GM18505 (cell line): ENCODE measurements at regions not wholly inside any gene's neighbourhood (a gene's known extent, or its start where the extent isn't known, plus 50 kb on each side); places are given as distances from the start of the nearest gene placed in this dataset.

ENCODE experiments used
- ATAC-seq: cut with Tn5 transposase; IDR thresholded peaks from one replicate; pipeline ENCODE4 v1.9.1; 2021; ENCODE audit not compliant: unreplicated experiment
- POLR2A ChIP-seq: IDR thresholded peaks from 4 replicates; pipeline ENCODE4 v1.6.1; 2011; ENCODE audit warnings: borderline replicate concordance; ENCODE audit not compliant: insufficient read depth, insufficient read length; ENCODE audit errors: extremely low read depth

DNA sequence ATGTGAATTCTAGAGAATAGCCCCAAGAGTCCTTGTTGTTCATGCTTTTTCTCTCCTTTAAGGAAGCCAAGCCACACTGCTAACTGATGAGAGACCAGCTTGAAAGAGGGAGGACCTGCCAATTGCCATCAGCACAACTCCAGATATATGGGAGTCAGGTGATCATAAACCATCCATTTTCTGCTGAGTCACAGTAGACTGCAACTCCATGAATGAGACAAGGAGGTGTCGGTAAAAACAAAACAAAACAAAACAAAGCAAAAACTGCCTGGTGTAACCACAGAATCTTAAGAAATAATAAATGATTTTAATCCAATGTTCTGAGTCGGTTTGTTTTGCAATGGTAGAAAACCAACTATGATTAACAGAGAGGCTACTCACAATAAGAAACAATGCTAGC lies 837.3 kb downstream of the PCDH7 start:
- no peak for TF ChIP-seq POLR2A
- no peak for ATAC-seq

DNA sequence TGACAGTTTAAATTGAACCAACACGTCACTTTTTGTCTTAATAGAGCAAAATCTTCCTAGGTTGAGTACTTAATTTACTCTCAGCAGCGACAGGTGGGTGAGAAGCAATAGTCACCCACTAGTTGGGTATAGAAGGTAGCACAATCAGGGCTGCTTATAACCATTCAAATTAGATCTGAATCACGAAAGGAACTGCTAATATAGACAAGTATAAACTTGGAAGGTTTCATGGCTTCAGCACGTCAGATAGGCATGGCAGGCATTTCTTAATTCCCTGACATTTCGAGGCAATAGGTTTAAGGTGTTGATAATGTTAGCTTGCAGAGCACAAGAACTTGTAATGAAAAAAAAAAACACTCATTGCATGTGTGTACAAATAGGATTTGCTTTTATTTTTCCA lies 853.4 kb downstream of the PCDH7 start:
- ATAC-seq, result no peak

DNA sequence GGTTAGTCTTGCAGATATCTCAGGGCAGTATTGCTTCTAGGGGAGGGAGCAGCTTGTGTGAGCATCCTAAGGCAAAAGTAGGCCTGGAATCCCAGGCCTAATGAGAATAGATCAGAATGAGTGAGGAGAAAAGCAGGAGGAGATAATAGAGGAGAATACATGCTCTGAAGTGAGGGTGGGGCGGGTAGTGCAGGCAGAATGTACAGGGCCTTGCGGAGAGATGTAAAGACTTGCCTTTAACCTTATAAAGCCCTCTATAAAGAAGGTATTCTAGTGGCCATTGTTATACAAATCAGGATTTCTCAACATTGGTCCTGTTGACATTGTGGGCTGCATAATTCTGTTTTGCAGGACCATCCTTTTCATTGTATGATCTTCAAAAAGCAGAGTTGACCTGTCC lies 855.3 kb downstream of the PCDH7 start:
- ATAC-seq, result no peak
- no peak for TF ChIP-seq POLR2A

More for the DNA sequence above, 853.4 kb downstream of the PCDH7 start:
- no peak for TF ChIP-seq POLR2A

DNA sequence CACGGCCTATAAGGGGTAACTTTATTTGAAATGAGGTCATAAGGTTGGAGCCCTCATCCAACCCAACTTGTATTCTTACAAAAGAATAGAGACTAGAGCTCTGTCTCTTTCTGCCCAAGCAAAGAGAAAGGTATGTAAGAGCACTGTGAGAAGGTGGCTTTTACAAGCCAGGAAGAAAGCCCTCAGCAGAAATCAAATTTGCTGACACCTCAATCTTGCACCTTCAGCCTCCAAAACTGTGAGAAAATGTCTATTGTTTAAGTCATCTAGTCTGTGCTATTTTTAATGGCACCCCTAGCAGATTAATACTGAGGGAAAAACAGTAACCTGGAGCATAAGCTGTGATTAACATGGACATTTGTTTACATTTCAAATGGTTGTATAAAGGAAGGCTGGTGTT lies 860.7 kb downstream of the PCDH7 start:
- no peak for TF ChIP-seq POLR2A
- ATAC-seq, result no peak

DNA sequence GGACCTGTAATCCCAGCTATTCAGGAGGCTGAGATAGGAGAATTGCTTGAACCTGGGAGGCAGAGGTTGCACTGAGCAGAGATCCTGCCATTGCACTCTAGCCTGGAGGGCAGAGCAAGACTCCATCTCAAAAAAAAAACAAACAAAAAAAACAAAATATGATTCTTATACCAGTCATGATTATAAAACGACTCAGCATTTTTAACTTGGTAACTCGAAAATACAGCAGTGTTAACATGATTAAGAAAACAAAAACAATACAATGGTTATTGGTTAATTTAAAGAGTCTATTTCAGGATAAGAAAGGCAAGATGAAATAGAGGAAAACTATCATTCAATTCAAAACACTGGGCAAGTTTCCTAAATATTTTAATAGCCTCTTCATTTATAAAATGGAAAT lies 865.3 kb downstream of the PCDH7 start:
- TF ChIP-seq POLR2A, result no peak
- ATAC-seq, result no peak

DNA sequence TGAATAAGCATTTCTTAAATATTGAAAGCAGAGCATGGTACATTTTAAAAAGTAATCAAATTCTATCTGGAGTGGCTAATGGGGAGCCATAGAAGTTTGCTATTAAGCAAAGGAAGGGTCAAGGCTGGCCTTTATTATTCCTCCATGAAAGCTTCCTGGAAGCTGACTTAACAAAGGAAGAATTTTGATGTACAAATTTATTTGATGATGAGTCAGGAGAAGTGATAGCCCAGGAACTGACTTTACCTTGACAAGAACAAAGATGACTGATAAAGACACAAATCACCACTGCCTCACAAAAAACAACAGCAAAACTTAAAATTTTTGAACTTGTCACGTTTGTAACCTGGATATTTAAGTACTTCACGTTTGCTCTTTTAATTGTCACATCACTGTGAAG lies 872.1 kb downstream of the PCDH7 start:
- no peak for TF ChIP-seq POLR2A
- no peak for ATAC-seq

DNA sequence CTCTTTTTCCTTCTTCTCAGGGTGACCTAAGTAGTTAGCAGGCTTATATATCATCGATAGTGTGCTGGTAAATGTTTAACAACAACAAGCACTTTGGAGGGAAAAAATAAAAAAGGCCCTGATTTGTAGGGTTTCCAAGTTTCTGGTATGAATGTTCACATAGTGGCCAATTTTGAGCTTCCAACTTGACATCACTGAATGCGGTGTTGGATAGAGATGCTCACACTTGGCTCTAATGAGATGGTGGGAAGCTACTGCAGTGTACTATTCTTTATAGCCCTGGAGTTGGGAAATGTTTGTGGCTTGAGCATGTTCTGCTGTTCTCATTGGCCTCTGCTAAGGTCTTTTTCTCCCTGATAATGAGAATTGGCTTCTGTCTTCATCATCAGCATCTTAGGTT lies 875.3 kb downstream of the PCDH7 start:
- no peak for ATAC-seq
- TF ChIP-seq POLR2A, result no peak

DNA sequence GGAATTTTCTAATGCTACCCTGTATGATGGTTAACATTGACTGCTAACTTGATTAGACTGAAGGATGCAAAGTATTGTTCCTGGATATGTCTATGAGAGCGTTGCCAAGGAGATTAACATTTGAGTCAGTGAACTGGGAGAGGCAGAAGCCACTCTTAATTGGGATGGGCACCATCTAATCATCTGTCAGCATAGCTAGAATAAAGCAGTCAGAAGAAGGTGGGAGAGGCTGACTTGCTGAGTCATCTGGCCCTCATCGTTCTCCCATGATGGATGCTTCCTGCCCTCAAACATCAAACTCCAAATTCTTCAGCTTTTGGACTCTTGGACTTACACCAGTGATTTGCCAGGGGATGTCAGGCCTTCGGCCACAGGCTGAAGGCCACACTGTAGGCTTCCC lies 878.5 kb downstream of the PCDH7 start:
- no peak for ATAC-seq
- no peak for TF ChIP-seq POLR2A

DNA sequence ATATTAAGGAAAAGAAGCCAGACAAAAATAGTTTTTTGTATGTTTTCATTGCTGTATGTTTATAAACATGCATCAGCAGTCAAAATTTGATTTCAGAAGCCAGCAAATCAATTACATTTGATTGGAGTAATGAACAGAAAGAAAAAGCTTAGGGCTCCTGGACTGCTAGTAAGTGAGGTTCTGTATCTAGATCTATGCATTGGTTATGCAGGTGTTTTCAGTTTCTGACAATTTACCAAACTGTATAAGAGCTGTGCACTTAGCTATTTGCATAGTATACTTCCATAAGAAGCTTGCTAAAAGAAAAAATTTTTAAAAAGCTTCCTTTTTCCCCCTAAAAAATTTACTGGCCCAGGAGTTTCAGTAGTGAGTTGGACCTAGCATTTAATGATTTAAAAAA lies 881.6 kb downstream of the PCDH7 start:
- no peak for ATAC-seq
- TF ChIP-seq POLR2A, result no peak

DNA sequence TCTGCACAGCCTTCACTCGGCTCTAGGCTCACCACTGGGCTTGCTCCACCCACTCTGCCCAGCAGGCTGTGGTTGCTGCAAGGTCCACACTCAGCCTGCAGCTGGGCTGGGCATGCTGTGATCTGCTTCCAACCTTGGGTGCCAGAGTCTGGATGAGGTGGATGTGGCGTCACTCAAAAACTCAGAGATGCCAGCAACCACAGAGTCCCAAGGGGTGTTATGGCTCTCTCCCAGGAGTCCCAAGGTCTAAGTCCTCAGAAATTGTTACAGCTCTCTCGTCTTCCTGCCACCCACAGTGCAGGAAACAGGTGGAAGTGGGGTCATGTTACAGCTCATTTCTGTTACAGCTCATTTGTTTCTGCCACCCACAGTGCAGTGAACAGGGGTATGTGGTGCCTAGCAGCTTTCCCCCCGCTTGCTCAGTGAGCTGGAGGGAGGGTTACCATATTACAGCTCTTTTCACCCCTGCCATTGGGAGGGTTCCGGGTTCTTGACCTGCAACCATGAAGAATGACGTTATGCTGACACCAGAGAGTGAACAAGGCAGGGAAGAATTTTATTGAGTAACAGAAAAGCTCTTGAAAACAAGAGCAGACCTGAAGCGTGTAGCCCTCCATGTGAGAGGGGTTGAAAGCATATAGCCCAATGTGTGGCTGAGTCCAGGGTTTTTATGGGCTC lies 893.9 kb downstream of the PCDH7 start:
- no peak for ATAC-seq
- TF ChIP-seq POLR2A, result no peak

DNA sequence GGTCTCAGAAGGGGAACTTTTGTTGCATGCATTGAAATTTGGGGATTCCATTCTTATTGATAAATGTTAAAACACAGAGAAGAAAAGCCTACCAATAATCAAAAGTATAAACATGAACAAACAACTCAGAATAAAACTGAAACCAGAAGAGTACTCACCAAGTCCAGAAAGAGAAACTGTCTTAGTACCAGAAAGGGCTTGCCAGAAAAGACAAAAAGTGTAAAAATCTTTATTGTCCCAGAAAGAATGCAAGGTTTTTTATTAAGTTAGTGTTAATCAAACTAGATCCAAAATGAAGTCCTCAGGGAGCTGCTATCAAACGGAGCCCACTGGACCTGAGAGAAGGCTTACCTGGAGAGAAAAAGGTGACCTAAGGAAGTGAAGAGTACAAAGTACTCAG lies 897.5 kb downstream of the PCDH7 start:
- no peak for TF ChIP-seq POLR2A
- no peak for ATAC-seq

DNA sequence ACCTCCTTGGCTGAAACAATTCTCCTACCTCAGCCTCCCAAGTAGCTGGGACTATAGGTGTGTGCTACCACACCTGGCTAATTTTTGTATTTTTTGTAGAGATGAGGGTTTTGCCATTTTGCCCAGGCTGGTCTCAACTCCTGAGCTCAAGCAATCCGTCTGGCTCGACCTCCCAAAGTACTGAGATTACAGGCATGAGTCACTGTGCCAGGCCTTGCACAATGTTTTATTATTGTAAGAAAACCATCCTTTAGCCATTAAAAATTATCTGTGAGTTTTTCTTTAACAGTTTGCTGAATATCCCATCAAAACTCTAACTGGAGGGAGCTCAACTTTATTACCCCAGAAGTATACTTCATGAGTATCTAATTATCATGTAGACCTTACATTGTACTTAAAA lies 900.3 kb downstream of the PCDH7 start:
- no peak for ATAC-seq
- no peak for TF ChIP-seq POLR2A

DNA sequence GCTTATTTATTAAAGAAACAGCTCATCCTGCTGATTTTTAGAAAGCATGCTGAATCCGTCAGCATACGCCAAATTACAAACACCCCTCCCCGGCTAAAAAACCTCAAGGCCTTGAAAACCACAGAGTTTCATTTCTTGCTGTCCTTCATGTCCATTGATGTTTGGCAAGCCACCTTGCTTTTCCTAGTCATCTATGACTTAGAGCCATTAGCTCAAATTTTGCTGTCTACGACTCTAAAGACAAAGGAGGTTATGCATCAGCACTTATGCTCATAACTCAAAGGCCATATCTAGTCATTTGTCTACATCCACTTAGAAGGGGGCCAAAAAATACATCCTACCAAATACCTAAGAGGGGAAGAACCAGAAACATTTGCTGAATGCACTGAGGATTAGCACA lies 925.1 kb downstream of the PCDH7 start:
- no peak for TF ChIP-seq POLR2A
- ATAC-seq, result no peak

DNA sequence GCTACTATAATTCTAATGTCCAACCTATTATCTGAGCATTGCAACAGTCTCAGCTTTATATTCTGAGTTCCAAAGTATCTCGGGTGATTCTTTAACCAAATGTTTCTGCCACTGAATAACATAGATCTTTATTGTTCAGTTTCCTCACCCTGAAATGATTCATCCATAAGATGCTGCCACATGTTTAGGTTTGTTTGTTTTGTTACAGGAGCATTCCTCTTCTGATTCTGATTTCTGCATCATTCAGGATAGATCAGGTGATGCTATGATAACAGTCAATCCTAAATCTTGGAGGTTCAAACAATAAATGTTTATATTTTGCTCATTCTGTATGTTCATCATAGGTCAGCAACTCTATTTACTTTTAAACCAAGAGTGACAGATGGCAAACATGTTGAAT lies 927.6 kb downstream of the PCDH7 start:
- no peak for ATAC-seq
- TF ChIP-seq POLR2A, result no peak

DNA sequence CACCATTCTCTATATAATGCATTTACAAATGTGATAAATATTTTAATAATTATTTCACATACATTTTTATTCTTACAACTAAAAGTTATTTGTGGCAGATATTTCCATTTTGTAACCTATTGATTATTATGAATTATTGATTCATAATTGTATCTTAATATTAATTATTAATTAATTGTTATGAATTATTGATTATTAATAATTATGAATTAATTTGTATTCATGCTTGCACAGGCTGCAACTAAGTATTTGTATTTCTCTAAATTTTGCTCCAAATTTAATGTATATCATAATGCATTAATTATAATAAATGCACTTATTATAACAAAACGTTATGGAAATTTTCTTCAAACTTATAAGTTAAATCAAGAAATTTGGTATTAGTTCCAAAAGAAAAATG lies 929.7 kb downstream of the PCDH7 start:
- TF ChIP-seq POLR2A, result no peak
- ATAC-seq, result no peak
